ENCODE measurements at regions not wholly inside any gene's neighbourhood (a gene's known extent, or its start where the extent isn't known, plus 50 kb on each side); places are given as distances from the start of the nearest gene placed in this dataset.

DNA sequence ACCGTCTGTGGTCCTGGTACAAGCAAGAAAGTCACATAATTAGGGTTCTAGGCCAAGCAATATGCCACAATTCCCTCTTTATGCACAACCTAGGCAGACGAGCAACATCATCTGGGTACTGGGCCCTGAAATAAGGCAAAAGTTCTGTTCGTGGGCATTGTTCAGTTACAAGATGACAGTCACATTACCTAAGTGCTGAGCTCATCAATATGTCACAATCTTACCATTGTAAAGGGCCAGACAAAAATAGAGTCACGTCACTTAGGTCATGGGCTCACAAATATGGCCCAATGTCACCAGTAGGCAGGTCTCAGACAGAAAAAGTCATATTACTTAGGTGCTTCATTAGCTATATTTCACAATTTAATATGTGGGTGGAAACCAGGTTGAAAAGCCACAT lies 1025.3 kb upstream of the AMELY start:
- no peaks in the 10 kb centered on the region for H3K9me3 ChIP-seq
- H3K4me1 ChIP-seq = no peaks in the 10 kb centered on the region
- intact Hi-C loops (cut with DNase I; ENCODE audit: low total_unique reads) (no loop called here), in situ Hi-C loops (cut with MboI; ENCODE audit: low pct_ligation_motif_present in 1 of 4, low pct_unique_long_range_greater_than_20kb in 1 of 4, low sequenced_read_pairs in 3 of 4) (no loop called here)
- no peaks in the 10 kb centered on the region for H3K36me3 ChIP-seq
- no peak overlapping the region for H3K27ac ChIP-seq
- no peak overlapping the region for H3K4me3 ChIP-seq
- H3K27me3 ChIP-seq = no peaks in the 10 kb centered on the region
- TF ChIP-seq CTCF (IDR thresholded peaks at IDR 0.05) (no peak), EP300 (IDR thresholded peaks at IDR 0.05; ENCODE audit: low read depth) (no peak), POLR2AphosphoS5 (IDR thresholded peaks at IDR 0.05) (no peak), POLR2A (IDR thresholded peaks at IDR 0.05) (no peak)
- WGBS, 2 donors (ENCODE audit: low coverage in 1 of 2) = no CpG with 5 or more reads among the region's 4 CpGs
- no peak for DNase-seq

DNA sequence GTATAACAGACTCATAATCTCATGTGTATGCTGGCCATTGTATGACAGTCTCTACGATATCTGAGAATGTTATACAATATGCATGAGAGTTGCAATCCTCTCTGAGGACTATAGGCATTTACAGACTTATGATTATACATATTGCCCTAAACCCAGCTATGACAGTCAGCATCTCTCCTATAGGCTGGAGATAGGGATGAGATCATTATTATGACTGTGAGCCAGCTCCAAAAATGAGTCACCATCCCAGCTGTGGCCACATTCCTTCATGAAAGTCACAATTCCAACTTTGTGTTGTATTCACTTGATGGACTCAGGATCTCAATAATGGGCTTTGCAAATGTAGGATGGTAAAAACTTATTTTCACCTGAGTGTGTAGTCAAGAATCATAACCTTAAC lies 1024.5 kb upstream of the AMELY start:
- no CpG with 5 or more reads among the region's 1 CpG for WGBS, 2 donors (ENCODE audit: low coverage in 1 of 2)
- Histone ChIP-seq H3K4me3 (no peak overlapping the region), H3K27me3 (no peaks in the 10 kb centered on the region), H3K36me3 (no peaks in the 10 kb centered on the region), H3K9me3 (no peaks in the 10 kb centered on the region), H3K4me1 (no peaks in the 10 kb centered on the region), H3K27ac (no peak overlapping the region)
- intact Hi-C loops (cut with DNase I; ENCODE audit: low total_unique reads) (no loop called here), in situ Hi-C loops (cut with MboI; ENCODE audit: low pct_ligation_motif_present in 1 of 4, low pct_unique_long_range_greater_than_20kb in 1 of 4, low sequenced_read_pairs in 3 of 4) (no loop called here)
- TF ChIP-seq POLR2AphosphoS5 (IDR thresholded peaks at IDR 0.05) = no peak
- no peak for TF ChIP-seq POLR2A (IDR thresholded peaks at IDR 0.05)
- TF ChIP-seq EP300 (IDR thresholded peaks at IDR 0.05; ENCODE audit: low read depth) = no peak
- TF ChIP-seq CTCF (IDR thresholded peaks at IDR 0.05) = no peak
- DNase-seq = no peak

GRCh38 chrY:7935606-7936005 lies 1024.1 kb upstream of the AMELY start:
- Histone ChIP-seq H3K27ac (no peak overlapping the region), H3K27me3 (no peaks in the 10 kb centered on the region), H3K36me3 (no peaks in the 10 kb centered on the region), H3K4me1 (no peaks in the 10 kb centered on the region), H3K4me3 (no peak overlapping the region), H3K9me3 (no peaks in the 10 kb centered on the region)
- TF ChIP-seq POLR2A (IDR thresholded peaks at IDR 0.05) (no peak), CTCF (IDR thresholded peaks at IDR 0.05) (no peak), EP300 (IDR thresholded peaks at IDR 0.05; ENCODE audit: low read depth) (no peak)
- DNase-seq = no peak
- WGBS, 2 donors (ENCODE audit: low coverage in 1 of 2) = 67% methylated on average over 2 of the region's 2 CpGs; no CpG with 5 or more reads in 1 of the 2 donors
- intact Hi-C loops (cut with DNase I; ENCODE audit: low total_unique reads) (no loop called here), in situ Hi-C loops (cut with MboI; ENCODE audit: low pct_ligation_motif_present in 1 of 4, low pct_unique_long_range_greater_than_20kb in 1 of 4, low sequenced_read_pairs in 3 of 4) (no loop called here)

GRCh38 chrY:7932424-7932823 lies 1020.9 kb upstream of the AMELY start:
- H3K4me3 ChIP-seq = no peak overlapping the region
- WGBS, 2 donors (ENCODE audit: low coverage in 1 of 2) = no CpG with 5 or more reads among the region's 1 CpG
- intact Hi-C loops (cut with DNase I; ENCODE audit: low total_unique reads) (no loop called here), in situ Hi-C loops (cut with MboI; ENCODE audit: low pct_ligation_motif_present in 1 of 4, low pct_unique_long_range_greater_than_20kb in 1 of 4, low sequenced_read_pairs in 3 of 4) (no loop called here)
- H3K36me3 ChIP-seq = no peaks in the 10 kb centered on the region
- H3K27ac ChIP-seq = no peak overlapping the region
- no peaks in the 10 kb centered on the region for H3K9me3 ChIP-seq
- no peaks in the 10 kb centered on the region for H3K27me3 ChIP-seq
- no peak for TF ChIP-seq POLR2A (IDR thresholded peaks at IDR 0.05)
- TF ChIP-seq CTCF (IDR thresholded peaks at IDR 0.05) = no peak
- no peak for TF ChIP-seq EP300 (IDR thresholded peaks at IDR 0.05; ENCODE audit: low read depth)
- no peak for TF ChIP-seq POLR2AphosphoS5 (IDR thresholded peaks at IDR 0.05)
- H3K4me1 ChIP-seq = no peaks in the 10 kb centered on the region
- DNase-seq = no peak

All from transverse colon (tissue), 4 donors.